Suprapubic skin (tissue), 4 donors: ENCODE measurements at regions not wholly inside any gene's neighbourhood (a gene's known extent, or its start where the extent isn't known, plus 50 kb on each side); places are given as distances from the start of the nearest gene placed in this dataset.

ENCODE experiments used
- DNase-seq, 2 donors: peaks; one replicate each; pipeline ENCODE4 v3.0.0-alpha.2; 2019; ENCODE audit warnings: low spot score in 2 of 2
- H3K27ac ChIP-seq: fragments of 200-600 bp; sonication (generic); one replicate; pipeline ENCODE4 v1.5.1; 2019
- H3K27me3 ChIP-seq: fragments of 200-600 bp; sonication (generic); one replicate; pipeline ENCODE4 v1.5.1; 2019
- H3K36me3 ChIP-seq: fragments of 200-600 bp; sonication (generic); one replicate; pipeline ENCODE4 v1.5.1; 2019
- H3K4me1 ChIP-seq: fragments of 200-600 bp; sonication (generic); one replicate; pipeline ENCODE4 v1.5.1; 2019
- H3K4me3 ChIP-seq: fragments of 200-600 bp; sonication (generic); one replicate; pipeline ENCODE4 v1.5.1; 2019; ENCODE audit warnings: mild to moderate bottlenecking
- H3K9me3 ChIP-seq: fragments of 200-600 bp; sonication (generic); one replicate; pipeline ENCODE4 v1.5.1; 2019
- EP300 ChIP-seq: sonication (generic); formaldehyde crosslinking; IDR thresholded peaks from one replicate; pipeline ENCODE4 v1.6.1; 2017; ENCODE audit warnings: antibody characterized with exemption
- POLR2A ChIP-seq, 2 donors: fragments of 450-650 bp; IDR thresholded peaks; one replicate each; pipeline ENCODE4 v1.6.1; 2017; ENCODE audit warnings: antibody characterized with exemption in 2 of 2, mild to moderate bottlenecking in 2 of 2, moderate library complexity in 2 of 2
- POLR2AphosphoS5 ChIP-seq, 3 donors: sonication (generic); formaldehyde crosslinking; IDR thresholded peaks; one replicate each; pipeline ENCODE4 v1.6.1; 2017; ENCODE audit warnings: antibody characterized with exemption in 3 of 3
- WGBS: methylation state at CpG from one replicate; pipeline ENCODE4 v1.1.5; 2018; 5-methylcytosine and 5-hydroxymethylcytosine counted together
- TF ChIP-seq, protein P1 (sequence below), 2 donors: fragments of 200-600 bp in 1 of 2; fragments of 450-650 bp in 1 of 2; sonication (generic) in 1 of 2; IDR thresholded peaks; one replicate each; pipeline ENCODE4 v1.5.1; 2016 to 2019; ENCODE audit warnings: antibody characterized with exemption in 2 of 2, mild to moderate bottlenecking in 1 of 2, moderate library complexity in 1 of 2

GRCh38 chr2:8153258-8153718, 528.6 kb upstream of the ID2 start:
- Histone ChIP-seq H3K27me3 (no peaks in the 10 kb centered on the region), H3K36me3 (no peaks in the 10 kb centered on the region), H3K27ac (no peak overlapping the region), H3K9me3 (no peaks in the 10 kb centered on the region), H3K4me3 (no peak overlapping the region), H3K4me1 (no peaks in the 10 kb centered on the region)
- 95% methylated on average over 8 of the region's 8 CpGs for WGBS
- TF ChIP-seq EP300 = no peak
- no peak for TF ChIP-seq POLR2A (IDR thresholded peaks at IDR 0.05)
- TF ChIP-seq, protein P1, sequence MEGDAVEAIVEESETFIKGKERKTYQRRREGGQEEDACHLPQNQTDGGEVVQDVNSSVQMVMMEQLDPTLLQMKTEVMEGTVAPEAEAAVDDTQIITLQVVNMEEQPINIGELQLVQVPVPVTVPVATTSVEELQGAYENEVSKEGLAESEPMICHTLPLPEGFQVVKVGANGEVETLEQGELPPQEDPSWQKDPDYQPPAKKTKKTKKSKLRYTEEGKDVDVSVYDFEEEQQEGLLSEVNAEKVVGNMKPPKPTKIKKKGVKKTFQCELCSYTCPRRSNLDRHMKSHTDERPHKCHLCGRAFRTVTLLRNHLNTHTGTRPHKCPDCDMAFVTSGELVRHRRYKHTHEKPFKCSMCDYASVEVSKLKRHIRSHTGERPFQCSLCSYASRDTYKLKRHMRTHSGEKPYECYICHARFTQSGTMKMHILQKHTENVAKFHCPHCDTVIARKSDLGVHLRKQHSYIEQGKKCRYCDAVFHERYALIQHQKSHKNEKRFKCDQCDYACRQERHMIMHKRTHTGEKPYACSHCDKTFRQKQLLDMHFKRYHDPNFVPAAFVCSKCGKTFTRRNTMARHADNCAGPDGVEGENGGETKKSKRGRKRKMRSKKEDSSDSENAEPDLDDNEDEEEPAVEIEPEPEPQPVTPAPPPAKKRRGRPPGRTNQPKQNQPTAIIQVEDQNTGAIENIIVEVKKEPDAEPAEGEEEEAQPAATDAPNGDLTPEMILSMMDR (IDR thresholded peaks at IDR 0.05) = no peak
- no peak for TF ChIP-seq POLR2AphosphoS5 (IDR thresholded peaks at IDR 0.05)
- DNase-seq = no peak

GRCh38 chr2:8154270-8154669, 527.6 kb upstream of the ID2 start:
- WGBS = 84% methylated on average over 7 of the region's 7 CpGs

DNA sequence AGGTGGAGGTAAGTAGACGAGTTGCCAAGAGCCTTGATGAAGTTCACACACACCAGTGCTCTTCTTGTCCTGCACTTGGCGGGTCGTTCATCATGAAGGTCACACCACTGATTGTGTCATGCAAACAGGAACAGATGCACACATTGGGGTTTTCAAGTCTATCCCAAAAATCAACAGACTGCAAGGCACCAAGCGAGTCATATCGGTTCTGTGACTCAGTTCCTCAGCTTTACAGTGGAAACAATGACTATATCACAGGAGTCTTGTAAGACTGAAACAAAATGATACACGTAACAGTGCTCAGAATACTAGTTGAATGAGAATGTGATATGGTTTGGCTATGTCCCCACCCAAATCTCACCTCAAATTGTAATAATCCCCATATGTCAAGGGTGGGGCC, 526.9 kb upstream of the ID2 start:
- no peak overlapping the region for H3K27ac ChIP-seq
- no peaks in the 10 kb centered on the region for H3K4me1 ChIP-seq
- no peaks in the 10 kb centered on the region for H3K36me3 ChIP-seq
- DNase-seq = no peak
- H3K9me3 ChIP-seq = no peaks in the 10 kb centered on the region
- WGBS = 89% methylated on average over 6 of the region's 6 CpGs
- no peak overlapping the region for H3K4me3 ChIP-seq
- TF ChIP-seq EP300 (no peak), POLR2AphosphoS5 (IDR thresholded peaks at IDR 0.05) (no peak), POLR2A (IDR thresholded peaks at IDR 0.05) (no peak)
- TF ChIP-seq, protein P1 (IDR thresholded peaks at IDR 0.05) = no peak
- no peaks in the 10 kb centered on the region for H3K27me3 ChIP-seq

More at GRCh38 chr2:8154270-8154669, 527.6 kb upstream of the ID2 start:
- DNase-seq = no peak
- no peaks in the 10 kb centered on the region for H3K4me1 ChIP-seq
- H3K27ac ChIP-seq = no peak overlapping the region
- no peak overlapping the region for H3K4me3 ChIP-seq
- no peaks in the 10 kb centered on the region for H3K9me3 ChIP-seq
- TF ChIP-seq, protein P1 (IDR thresholded peaks at IDR 0.05) = no peak
- TF ChIP-seq POLR2AphosphoS5 (IDR thresholded peaks at IDR 0.05) (no peak), POLR2A (IDR thresholded peaks at IDR 0.05) (no peak), EP300 (no peak)
- H3K36me3 ChIP-seq = no peaks in the 10 kb centered on the region
- no peaks in the 10 kb centered on the region for H3K27me3 ChIP-seq

DNA sequence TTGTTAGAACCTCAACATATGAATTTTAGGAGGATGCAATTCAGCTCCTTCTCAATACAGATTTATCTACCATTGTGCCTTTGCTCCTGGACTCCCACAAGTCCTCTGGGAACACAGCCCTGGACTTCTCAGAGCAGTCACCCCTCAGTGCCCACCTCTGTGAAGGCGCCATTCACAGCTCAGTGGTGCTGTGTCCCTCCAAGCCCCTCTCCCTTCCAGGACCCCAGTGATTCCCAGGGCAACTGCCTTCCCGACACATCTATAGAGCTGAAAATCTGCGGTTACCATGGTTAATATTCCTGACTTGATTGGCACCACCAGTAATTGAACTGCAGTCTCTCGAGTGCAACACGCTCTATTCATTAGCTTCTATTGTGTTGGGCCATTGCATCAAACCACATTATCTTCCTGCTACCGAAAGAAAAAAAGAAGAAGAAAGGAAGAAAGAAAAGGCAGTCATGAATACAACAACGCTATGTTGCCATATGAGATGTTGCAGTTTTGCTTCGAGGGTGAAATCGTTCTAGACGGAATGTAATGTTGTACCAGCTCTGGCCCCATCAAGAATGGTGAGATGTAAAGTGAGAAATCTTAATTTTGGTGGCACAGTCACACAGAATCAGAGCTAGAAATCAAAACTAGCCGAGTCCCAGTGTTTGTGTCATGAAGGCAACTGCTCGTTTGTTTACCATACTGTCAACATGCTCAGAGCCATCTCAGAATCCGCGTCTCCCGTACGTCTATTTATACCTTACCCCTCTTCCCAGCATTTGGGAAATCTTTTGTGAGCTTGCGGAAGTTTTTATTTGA, 524.0 kb upstream of the ID2 start:
- Histone ChIP-seq H3K36me3 (no peaks in the 10 kb centered on the region), H3K4me3 (no peak overlapping the region), H3K27ac (no peak overlapping the region), H3K27me3 (no peaks in the 10 kb centered on the region), H3K4me1 (no peaks in the 10 kb centered on the region), H3K9me3 (no peaks in the 10 kb centered on the region)
- TF ChIP-seq EP300 (no peak), POLR2AphosphoS5 (IDR thresholded peaks at IDR 0.05) (no peak), POLR2A (IDR thresholded peaks at IDR 0.05) (no peak)
- TF ChIP-seq, protein P1 (IDR thresholded peaks at IDR 0.05) = no peak
- WGBS = 96% methylated on average over 17 of the region's 17 CpGs
- DNase-seq = no peak

- 88% methylated on average over 6 of the region's 6 CpGs for WGBS
- H3K9me3 ChIP-seq = no peaks in the 10 kb centered on the region
- TF ChIP-seq, protein P1 (IDR thresholded peaks at IDR 0.05) = no peak
- no peak for TF ChIP-seq POLR2AphosphoS5 (IDR thresholded peaks at IDR 0.05)
- TF ChIP-seq EP300 = no peak
- TF ChIP-seq POLR2A (IDR thresholded peaks at IDR 0.05) = no peak
- H3K36me3 ChIP-seq = no peaks in the 10 kb centered on the region
- no peaks in the 10 kb centered on the region for H3K27me3 ChIP-seq
- no peak overlapping the region for H3K4me3 ChIP-seq
- no peak overlapping the region for H3K27ac ChIP-seq
- DNase-seq = no peak
- no peaks in the 10 kb centered on the region for H3K4me1 ChIP-seq
Observed at GRCh38 chr2:8158711-8159110, 523.1 kb upstream of the ID2 start.
